ENCODE measurements at regions not wholly inside any gene's neighbourhood (a gene's known extent, or its start where the extent isn't known, plus 50 kb on each side); places are given as distances from the start of the nearest gene placed in this dataset.

GRCh38 chr2:72004201-72004915 lies 143.3 kb downstream of the CYP26B1 start:
- no peak for DNase-seq (ENCODE audit: low spot score)

- DNase-seq (ENCODE audit: low spot score), result no peak
These were observed 143.9 kb downstream of the CYP26B1 start for GRCh38 chr2:72003796-72004195.

- no peak for DNase-seq (ENCODE audit: low spot score)
These were observed 144.5 kb downstream of the CYP26B1 start for GRCh38 chr2:72003124-72003523.

- no peak for DNase-seq (ENCODE audit: low spot score)
These were observed 145.5 kb downstream of the CYP26B1 start for GRCh38 chr2:72001937-72002690.

GRCh38 chr2:72000110-72000509 lies 147.6 kb downstream of the CYP26B1 start:
- DNase-seq (ENCODE audit: low spot score), result no peak

GRCh38 chr2:71999580-71999979 lies 148.1 kb downstream of the CYP26B1 start:
- no peak for DNase-seq (ENCODE audit: low spot score)

- no peak for DNase-seq (ENCODE audit: low spot score)
These were observed 149.8 kb downstream of the CYP26B1 start for GRCh38 chr2:71997843-71998242.

- DNase-seq (ENCODE audit: low spot score), result peak; percentile 48
These were observed 152.5 kb downstream of the CYP26B1 start for GRCh38 chr2:71995067-71995665.

- no peak for DNase-seq (ENCODE audit: low spot score)
These were observed 155.6 kb downstream of the CYP26B1 start for GRCh38 chr2:71992036-71992435.

- no peak for DNase-seq (ENCODE audit: low spot score)
These were observed 156.3 kb downstream of the CYP26B1 start for GRCh38 chr2:71991397-71991796.

- DNase-seq (ENCODE audit: low spot score), result no peak
These were observed 156.8 kb downstream of the CYP26B1 start for GRCh38 chr2:71990826-71991225.

GRCh38 chr2:71990122-71990521 lies 157.5 kb downstream of the CYP26B1 start:
- no peak for DNase-seq (ENCODE audit: low spot score)

GRCh38 chr2:71989671-71990070 lies 158.0 kb downstream of the CYP26B1 start:
- no peak for DNase-seq (ENCODE audit: low spot score)

- DNase-seq (ENCODE audit: low spot score), result no peak
These were observed 159.5 kb downstream of the CYP26B1 start for GRCh38 chr2:71988170-71988569.

GRCh38 chr2:71976685-71977084 lies 171.0 kb downstream of the CYP26B1 start:
- DNase-seq (ENCODE audit: low spot score), result no peak

- no peak for DNase-seq (ENCODE audit: low spot score)
These were observed 172.8 kb downstream of the CYP26B1 start for GRCh38 chr2:71974846-71975245.

- DNase-seq (ENCODE audit: low spot score), result no peak
These were observed 176.2 kb downstream of the CYP26B1 start for GRCh38 chr2:71971493-71971892.

- DNase-seq (ENCODE audit: low spot score), result no peak
These were observed 182.1 kb downstream of the CYP26B1 start for GRCh38 chr2:71965530-71965929.

GRCh38 chr2:71962911-71963694 lies 184.6 kb downstream of the CYP26B1 start:
- DNase-seq (ENCODE audit: low spot score), result no peak

- DNase-seq (ENCODE audit: low spot score), result no peak
These were observed 185.3 kb downstream of the CYP26B1 start for GRCh38 chr2:71962350-71962749.

GRCh38 chr2:71961289-71962027 lies 186.2 kb downstream of the CYP26B1 start:
- no peak for DNase-seq (ENCODE audit: low spot score)

- DNase-seq (ENCODE audit: low spot score), result no peak
These were observed 188.2 kb downstream of the CYP26B1 start for GRCh38 chr2:71959494-71959893.

Measured in RKO (cell line).